Non-pigmented ciliary epithelial cell (primary cell): ENCODE measurements at regions not wholly inside any gene's neighbourhood (a gene's known extent, or its start where the extent isn't known, plus 50 kb on each side); places are given as distances from the start of the nearest gene placed in this dataset.
"Not testable (repeated sequence)": the region's sequence is repeated elsewhere in the genome, so short reads cannot be mapped to it uniquely, and the experiment has no call there.

ENCODE experiments used
- DNase-seq: peaks from one replicate; pipeline ENCODE4 v3.0.0-alpha.2; 2010; ENCODE audit warnings: low read depth

DNA sequence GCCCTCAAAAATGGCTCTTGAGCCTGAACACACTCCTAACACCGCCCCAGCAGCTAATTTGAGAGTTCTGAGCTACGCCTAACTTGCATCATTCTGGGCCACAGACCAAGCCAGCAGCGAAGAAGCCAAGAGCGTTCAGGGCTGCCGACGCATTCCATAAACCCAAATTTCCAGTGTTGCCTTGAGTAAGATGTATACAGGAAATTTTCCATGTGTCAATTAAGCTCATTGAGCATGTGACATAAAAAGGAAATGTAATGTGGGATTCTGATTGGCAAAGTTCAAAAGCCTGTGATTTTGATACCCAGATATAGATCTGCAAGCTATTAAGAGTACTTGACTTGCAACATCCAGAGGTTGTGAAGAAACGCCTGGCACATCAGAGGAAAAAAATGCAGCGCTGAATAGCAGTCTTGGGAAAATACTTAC, 148.6 kb upstream of the NR2F2 start:
- DNase-seq = peak; percentile 68

DNA sequence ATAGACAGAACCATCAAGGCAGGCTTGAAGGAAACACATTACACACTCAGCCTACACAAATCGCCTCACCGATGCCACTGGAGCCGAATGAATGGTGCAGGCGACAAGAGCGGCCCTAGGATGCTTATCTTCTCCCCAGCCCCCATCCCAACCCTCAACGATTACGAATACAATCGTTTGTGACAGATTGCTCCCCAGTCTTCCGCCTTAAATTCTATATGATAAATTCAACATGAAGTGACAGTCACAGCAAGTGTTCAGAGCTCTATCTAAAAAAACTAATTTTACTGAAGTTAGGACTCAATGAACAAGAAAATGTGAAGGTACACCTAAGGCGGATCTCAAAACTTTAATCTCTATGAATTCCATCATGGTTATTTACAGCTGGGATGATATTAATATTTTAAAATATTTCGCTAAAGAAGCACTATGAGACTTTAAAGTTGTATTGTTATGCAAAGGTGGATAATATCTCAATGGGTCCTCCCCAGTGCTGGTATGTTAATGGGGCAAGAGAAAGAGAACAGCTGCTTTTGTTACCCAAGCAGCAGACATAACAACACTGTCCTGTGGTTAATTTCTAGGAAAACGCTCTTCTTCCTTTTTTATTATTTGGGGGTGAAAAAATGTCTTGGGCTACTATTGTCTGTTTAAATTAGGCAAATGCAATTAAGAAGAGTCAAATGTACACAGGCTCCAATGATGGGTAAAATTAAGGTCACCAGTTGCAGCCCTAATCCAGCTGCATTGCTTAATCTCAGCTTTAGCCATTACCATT, 147.6 kb upstream of the NR2F2 start:
- no peak for DNase-seq

DNA sequence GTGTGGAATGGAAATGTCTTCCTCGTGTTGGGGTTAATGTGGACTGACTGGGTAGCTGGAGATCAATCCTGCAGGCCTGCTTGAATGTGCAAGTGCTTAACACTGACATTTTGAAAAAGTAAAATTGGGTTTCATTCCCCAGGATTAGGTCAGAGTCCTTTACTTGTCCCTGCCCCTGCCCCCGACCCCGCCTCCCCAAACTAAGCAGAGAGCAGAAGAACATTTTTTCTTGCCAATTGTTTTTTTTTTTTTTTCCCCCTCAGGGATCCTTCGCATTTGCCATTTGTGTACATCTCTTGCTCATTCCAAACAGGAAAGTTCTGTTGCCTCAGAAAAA, 147.0 kb upstream of the NR2F2 start:
- no peak for DNase-seq

DNA sequence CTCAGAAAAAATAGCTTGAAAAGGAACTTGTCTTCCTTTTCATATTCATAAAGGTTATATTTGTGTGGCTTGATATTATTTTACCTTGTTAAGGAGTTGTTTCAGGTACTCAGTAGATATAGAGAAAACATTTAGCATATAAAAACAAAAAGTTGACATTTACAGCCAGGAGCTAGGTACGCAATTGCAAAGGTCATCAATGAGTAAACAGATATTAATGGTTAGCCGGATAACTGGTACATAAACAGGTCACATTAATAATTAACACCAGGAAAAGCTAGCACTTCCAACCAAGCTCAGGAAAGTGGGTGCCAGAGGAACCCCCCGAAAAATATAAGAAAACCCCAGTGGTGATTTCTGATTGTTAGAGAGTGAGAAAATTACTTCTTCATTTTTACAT, 146.6 kb upstream of the NR2F2 start:
- no peak for DNase-seq

DNA sequence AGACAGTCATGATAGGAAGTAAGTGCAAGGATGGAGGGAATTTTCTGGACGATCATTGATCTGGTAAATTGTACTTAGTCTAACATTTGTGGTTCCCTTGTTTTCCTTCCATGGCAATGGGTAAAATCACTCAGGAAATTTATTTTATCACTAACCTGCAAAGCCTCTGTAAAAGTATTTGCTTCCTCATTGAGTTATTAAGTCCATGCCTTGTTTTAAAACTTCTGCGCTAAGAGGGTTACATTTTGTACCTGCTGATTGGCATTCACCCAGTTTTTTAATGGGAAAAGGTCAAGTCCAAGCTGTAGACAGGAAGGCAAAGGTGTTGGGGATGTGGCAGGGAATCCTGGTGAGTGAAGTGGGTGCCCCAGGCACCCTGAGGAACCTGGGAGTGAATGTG, 146.2 kb upstream of the NR2F2 start:
- no peak for DNase-seq

DNA sequence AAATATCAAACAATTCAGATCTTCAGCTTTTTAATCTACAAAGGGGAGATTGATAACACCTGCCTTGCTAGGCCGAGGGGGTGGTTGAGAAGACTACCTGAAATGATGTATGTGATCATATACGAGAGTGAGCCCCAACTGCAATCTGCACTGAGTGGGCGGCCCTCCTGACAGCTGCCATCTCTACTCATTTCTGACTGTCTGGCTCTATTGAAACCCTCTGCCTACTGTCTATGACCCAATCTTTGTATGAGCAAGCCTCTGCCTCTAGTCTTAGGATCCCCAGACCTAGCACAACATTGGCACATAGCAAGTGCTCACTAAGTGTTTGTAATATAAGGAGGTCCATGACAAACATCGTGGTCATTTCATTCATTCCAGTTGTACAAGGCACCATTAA, 144.4 kb upstream of the NR2F2 start:
- no peak for DNase-seq

DNA sequence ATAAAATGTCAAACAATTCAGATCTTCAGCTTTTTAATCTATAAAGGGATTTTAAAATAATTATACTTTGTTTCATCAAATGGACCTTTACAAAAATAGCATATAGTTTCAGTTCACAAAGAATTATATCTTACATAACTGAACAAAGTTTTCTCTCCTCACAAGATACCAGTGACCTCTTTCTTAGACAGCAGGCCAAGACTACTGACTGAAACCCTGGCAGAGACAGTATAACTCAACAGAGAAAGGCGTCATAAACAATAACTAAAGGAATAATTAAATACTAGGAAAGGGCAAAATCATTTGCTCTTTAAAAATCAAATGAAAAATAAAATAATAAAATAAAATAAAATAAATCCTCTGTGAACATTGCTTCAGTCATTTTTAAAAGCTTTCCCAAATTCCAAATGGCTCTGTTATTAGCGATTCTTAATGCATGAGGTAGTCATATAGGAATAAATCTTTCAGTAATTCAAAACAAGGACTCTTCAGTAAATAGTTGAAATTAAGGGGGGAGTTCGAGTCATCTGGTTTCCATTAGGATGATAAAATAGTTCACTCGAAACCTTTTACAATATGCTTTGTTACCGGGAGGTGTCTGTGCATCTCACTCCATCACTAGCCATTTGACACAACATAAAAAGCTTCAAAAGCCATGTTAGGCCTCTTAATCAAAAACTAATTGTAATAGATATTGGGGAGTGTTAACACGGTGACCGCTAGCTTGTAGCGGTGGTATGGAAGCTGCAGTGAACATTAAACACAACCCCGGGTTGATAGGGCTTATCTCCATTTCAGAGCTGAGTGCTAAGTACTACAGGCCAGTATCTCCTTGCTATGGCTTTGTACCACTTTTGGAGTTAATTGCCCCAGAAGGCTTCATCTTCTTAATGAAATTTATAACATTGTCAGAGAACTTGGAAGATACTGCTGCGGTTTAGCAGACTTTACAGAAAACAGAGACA, 142.9 kb upstream of the NR2F2 start:
- DNase-seq = no peak

DNA sequence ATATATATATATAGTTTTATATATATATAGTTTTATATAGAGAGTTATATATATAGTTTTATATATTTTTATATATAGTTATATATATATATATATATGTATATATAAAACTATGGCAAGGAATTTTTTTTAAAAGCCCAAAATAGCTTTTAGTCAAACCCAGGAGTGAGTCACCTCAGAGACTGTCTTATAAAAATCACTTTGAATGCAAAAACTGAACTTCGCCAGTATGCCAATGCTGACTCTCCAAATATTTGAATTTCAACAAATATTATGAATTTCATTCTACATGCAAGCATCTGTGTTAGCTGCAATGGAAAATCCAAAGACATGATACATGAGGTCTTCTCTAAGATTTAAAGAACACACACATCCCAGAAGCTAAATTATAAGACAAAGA, 132.8 kb upstream of the NR2F2 start:
- no peak for DNase-seq

DNA sequence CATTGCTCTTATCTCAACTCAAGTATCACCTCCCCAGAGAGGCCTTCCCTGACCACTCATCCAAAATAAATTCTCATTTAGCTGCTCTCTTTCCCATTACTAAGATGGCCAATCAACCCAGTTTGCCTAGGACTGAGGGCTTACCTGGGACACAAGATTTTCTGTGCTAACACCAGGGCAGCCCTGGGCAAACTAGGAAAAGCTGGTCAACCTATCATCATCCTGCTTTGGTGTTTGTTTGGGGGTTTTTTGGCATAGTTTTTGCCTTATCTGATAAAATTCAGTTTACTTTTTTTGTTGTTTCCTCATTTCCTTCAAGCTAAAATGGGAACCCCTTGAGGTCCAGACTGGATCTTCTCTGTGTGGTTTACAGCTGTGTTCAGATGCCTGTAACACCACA, 131.4 kb upstream of the NR2F2 start:
- DNase-seq = no peak

DNA sequence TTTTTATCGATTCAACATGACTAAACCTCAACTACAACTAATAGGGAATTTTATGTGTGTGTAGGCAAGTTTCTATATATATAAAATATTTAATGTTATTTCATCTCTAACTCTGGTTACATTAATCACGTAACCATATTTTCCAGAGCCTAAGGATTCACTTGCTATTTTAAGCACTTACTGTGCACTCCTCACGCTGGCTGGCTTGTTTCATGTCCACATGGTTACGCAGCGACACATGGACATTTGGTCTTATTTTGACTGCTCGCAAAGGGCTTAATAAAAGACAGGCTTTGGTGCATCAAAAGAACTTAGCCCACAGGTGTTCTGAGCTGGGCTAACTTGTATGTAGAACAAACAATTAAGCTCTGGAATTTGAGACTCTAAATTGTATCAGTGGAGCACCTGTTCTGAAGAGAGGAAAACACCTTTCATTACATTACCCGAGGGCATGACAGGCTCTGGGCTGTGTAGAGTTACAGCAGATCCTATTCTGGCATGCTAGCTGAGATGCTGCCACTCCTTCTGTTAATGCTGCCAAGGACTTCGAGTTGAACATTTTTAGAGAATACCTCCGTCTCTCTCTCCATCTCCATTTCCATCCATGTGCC, 130.0 kb upstream of the NR2F2 start:
- DNase-seq = no peak

DNA sequence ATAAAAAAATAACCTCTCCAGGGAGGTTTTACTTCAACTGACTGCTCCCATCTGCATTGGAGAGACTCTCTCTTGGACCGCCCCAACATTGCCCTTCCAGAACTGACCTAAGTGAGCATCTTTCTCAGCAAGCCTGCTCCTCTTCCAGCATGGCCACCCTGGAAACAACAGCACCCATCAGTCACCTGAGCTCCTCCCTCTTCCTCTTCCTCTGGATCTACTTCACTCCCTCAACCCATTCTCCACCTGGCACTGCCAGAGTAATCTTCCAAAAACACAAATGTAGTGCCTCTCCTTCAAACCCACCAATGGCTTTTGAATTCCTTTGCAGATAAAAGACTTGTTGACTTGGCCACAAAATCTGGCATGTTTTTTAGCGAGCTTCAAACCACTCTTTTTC, 128.8 kb upstream of the NR2F2 start:
- DNase-seq = no peak

DNA sequence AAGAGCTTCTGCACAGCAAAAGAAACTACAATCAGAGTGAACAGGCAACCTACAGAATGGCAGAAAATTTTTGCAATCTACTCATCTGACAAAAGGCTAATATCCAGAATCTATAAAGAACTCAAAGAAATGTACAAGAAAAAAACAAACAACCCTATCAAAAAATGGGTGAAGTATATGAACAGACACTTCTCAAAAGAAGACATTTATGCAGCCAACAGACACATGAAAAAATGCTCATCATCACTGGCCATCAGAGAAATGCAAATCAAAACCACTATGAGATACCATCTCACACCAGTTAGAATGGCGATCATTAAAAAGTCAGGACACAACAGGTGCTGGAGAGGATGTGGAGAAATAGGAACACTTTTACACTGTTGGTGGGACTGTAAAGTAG, 124.9 kb upstream of the NR2F2 start:
- not testable (repeated sequence) for DNase-seq

DNA sequence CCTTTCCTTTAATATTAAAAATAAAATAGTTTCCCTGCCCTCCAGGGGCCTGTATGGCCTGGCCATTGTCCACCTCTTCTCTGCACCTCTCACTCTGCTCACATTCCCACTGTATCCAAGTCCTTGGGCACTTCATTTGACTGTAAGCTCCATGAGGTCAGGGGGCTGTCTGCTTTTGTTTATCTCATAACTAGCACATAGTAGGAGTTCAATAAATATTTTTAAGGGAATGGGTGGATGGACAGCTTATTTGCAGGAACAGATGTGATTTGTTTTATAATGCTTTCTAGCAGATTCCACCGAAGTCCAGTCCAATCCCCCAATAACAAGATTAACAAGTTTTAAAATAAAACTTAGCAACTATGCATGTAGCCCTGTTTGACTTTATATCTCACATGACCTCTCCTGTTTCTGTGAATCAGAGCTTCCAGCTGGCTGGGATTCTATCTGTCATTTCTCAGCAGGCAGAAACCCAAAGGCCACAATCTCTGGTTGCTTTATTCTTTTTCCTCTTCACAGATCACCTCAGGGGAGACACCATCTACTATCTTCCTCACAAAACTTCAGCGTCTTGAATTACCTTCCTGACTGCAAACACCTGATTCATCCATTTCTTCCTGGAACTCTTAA, 123.0 kb upstream of the NR2F2 start:
- peak; percentile 4 for DNase-seq

DNA sequence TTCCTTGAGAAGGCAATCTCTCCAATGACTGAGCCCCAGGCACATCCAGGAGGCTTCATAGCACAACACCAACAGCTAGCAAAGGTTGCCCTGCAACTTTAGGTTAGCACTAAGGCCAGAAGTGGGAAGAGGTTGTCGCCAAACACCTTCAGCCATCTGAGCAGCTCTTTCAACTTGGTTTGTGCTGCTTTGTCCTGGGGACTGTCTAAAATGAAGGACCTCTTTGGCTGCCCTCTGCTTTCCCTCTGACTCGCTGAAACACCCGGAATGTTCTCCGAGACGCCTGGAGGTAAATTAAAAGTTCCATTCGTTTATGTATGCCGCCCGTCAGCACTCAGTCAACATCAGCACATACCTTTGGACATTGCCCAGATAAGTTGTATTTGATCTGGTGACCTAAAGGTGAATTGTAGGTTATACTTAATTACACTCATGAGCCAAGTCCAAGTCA, 121.2 kb upstream of the NR2F2 start:
- DNase-seq = no peak

DNA sequence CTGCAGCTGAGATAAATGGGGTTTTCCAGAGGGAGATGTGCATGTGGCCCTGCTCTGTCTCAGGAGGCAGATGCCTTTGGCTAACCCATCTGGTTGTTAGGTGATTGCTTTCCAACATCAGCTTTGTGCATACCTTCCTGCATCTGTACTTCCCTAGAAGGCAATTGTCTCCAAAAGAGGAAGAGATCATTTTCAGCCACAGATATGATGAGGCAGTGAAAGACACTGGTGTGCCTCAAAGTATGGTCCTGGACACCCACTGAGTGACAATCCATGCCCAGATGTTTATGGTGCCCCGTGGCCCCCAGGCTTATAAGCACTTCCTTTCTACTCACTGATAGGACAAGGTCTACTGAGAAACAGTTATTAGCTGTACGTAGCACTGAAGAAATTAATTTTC, 117.5 kb upstream of the NR2F2 start:
- no peak for DNase-seq

DNA sequence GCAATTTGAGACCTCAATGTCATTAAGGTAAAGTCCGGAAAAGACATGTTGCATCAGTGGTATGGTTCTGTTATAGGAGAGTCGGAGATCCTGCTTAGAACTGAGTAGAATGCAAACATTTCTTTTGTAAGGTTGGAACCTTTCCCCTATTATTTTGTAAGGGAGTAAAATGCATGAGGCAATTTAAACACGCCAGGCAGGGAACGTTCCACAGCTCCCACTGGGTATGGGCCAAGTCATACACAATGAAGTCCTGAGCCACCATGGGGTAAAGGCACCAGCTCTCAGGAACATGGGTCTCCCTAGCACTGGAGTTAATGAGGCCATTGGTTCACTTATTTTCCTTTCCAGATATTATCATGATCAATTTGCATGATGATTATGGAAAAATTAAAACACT, 116.6 kb upstream of the NR2F2 start:
- no peak for DNase-seq

DNA sequence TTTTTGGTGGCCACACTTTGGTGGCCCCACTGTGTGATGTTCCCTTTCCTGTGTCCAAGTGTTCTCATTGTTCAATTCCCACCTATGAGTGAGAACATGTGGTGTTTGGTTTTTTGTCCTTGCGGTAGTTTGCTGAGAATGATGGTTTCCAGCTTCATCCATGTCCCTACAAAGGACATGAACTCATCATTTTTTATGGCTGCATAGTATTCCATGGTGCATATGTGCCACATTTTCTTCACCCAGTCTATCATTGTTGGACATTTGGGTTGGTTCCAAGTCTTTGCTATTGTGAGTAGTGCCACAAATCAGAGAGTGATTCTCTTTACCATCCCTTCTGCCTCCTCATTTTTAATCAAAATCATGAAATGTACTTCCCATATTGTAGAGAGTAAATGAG, 114.0 kb upstream of the NR2F2 start:
- not testable (repeated sequence) for DNase-seq

DNA sequence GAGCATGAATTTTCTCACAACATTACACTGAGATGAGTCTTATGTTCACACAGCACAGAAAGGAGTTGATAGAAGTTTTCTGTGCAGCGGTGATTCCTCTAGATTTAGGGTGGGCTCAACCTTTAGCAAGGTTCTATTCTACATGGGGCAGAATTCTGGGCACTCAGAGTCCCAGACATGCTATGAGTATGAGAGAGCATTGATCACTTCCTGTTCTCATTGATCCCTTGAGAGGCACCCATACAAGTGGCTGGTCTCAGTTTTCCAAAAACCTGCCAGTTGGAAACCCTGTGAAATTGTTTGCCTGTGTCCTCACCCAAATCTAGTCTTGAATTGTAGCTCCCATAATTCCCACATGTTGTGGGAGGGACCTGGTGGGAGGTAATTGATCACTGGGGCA, 112.5 kb upstream of the NR2F2 start:
- no peak for DNase-seq

DNA sequence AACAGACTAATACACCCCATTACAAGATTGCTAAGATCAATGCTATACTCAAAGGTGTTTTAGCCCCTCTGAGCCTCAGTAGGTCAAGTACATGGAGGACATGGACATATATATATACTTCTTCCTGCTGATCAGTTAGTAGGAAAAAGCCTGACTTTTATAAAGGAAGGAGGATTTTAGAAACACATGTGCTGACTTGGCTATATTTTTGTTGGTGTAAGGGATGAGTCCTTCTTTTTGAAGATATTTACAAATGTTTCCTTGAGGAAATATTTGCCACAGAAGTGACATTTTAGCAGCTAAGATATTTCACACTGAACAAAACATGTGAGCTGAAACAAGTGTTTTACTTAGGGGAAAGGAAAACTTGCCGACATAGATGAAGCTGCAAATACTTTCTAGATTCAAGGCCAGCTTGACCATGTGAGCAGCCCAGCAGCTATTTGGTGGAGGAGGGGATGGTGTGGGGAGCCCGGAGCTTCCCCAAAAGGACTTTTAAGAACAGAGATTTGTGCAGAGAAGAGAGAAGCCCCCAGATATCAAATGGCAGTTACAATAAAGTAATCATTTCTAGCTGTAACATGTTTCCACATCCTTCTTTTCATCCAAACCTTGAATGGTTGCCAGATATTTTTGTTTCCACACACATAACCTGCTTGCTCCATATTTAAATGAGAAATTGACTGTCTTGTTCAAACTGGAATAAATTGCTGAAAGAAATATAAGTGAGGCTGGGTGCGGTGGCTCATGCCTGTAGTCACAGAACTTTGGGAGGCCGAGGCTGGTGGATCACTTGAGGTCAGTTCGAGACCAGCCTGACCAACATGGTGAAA, 111.7 kb upstream of the NR2F2 start:
- no peak for DNase-seq

DNA sequence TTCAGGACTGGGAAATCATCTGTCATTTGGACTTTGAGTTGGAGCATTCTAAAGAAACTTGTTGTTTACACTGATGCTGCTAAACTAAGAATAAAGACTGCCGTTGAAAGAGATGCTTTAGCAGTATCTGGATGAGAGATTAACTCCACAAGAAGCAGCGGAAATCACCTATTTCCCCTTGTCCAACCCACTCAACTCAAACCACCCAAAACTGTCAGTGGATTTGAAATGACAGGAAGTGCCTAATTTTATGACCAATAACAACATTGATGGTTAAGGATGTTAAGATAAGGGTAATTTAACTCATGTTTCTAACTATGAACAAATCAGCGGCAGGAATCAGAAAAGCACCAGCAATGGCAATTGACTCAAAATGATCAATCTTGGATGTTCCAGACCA, 110.8 kb upstream of the NR2F2 start:
- DNase-seq = no peak

DNA sequence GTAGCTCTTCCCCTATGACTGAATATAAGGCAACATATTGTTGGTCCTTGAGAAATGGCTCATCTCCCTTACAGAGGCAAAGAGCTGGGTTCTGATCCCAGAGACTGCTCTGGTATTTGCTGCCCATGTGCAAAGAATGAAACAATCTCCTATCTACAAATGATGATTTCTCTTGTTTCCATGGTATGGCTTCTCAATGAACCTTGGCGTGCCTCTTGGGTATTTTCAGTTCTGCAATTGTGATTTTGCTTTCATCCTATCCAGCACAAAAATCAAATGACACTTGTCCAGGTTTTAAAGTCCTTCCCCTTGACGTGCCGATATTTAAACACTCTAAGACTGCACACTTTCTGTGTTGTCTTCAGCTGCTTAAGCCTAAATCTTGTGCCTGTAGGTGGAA, 109.8 kb upstream of the NR2F2 start:
- DNase-seq = no peak

DNA sequence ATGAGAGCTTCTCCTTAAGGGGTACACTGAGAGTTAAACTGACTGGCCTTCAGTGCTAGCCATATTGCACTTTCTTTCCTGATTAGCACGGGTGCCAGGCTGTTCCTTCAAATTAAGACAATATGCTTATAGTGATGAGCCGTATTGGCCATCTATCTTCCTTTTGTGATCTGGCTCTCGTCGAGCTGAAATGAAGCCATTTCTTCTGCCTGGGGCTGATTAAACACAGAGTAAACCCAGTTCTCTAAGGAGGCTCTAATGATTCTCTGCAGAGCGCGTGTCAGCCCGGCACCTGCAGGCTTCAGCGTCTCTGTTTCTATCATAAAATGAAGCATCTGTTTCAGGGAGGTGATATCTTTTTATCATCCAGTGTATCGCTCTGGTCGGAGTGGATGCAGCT, 107.5 kb upstream of the NR2F2 start:
- no peak for DNase-seq
